Upper lobe of left lung (tissue), 4 donors: ENCODE measurements at regions not wholly inside any gene's neighbourhood (a gene's known extent, or its start where the extent isn't known, plus 50 kb on each side); places are given as distances from the start of the nearest gene placed in this dataset.

Source experiments
- CTCF ChIP-seq, 6 experiments: fragments of 450-650 bp in 4 of 6; fragments of 200-600 bp in 2 of 6; sonication (generic) in 2 of 6; IDR thresholded peaks; one replicate each; pipeline ENCODE4 v1.5.1; 2016 to 2019; ENCODE audit warnings: antibody characterized with exemption in 6 of 6
- POLR2A ChIP-seq, 4 donors: fragments of 450-650 bp; IDR thresholded peaks; one replicate each; pipeline ENCODE4 v1.5.1; 2016 to 2017; ENCODE audit warnings: antibody characterized with exemption in 4 of 4, mild to moderate bottlenecking in 2 of 4

GRCh38 chr14:29037411-29037810, 270.8 kb downstream of the FOXG1 start:
- TF ChIP-seq CTCF (IDR thresholded peaks at IDR 0.05) (no peak), POLR2A (IDR thresholded peaks at IDR 0.05) (no peak)
